ENCODE measurements at regions not wholly inside any gene's neighbourhood (a gene's known extent, or its start where the extent isn't known, plus 50 kb on each side); places are given as distances from the start of the nearest gene placed in this dataset.

GRCh38 chr3:180492047-180492446 is 109.9 kb upstream of the TTC14 start:
- TF ChIP-seq RFX5 (IDR thresholded peaks at IDR 0.05; ENCODE audit: low read length) (no peak), GATA2 (CRISPR knock-in tag; IDR thresholded peaks at IDR 0.05) (no peak), TAF1 (IDR thresholded peaks at IDR 0.05; ENCODE audit: borderline replicate concordance, low read depth, low read length) (no peak), CHD2 (IDR thresholded peaks at IDR 0.05; ENCODE audit: low read length, partially characterized antibody) (no peak), YY1 (IDR thresholded peaks at IDR 0.05; ENCODE audit: low read depth) (no peak), RCOR1 (IDR thresholded peaks at IDR 0.05; ENCODE audit: low read length) (no peak), SIN3A (IDR thresholded peaks at IDR 0.05; ENCODE audit: borderline replicate concordance, low read depth, low read length) (no peak), ELF1 (IDR thresholded peaks at IDR 0.05) (no peak), GABPA (IDR thresholded peaks at IDR 0.05; ENCODE audit: low read depth) (no peak), TCF12 (IDR thresholded peaks at IDR 0.05) (no peak), TEAD4 (IDR thresholded peaks at IDR 0.05; ENCODE audit: borderline replicate concordance, insufficient read depth) (no peak), USF1 (IDR thresholded peaks at IDR 0.05; ENCODE audit: borderline replicate concordance, low read depth) (no peak), MAX (IDR thresholded peaks at IDR 0.05; ENCODE audit: low read depth) (no peak), SMC3 (IDR thresholded peaks at IDR 0.05; ENCODE audit: low read depth, low read length) (no peak), PBX3 (IDR thresholded peaks at IDR 0.05) (no peak), CTCF (IDR thresholded peaks at IDR 0.05) (no peak), FOXJ3 (CRISPR knock-in tag; IDR thresholded peaks at IDR 0.05) (no peak), POLR2AphosphoS5 (IDR thresholded peaks at IDR 0.05; ENCODE audit: low read depth, low read length) (no peak), JUND (IDR thresholded peaks at IDR 0.05) (no peak)
- Histone ChIP-seq H2AFZ (ENCODE audit: low read depth) (no peak overlapping the region), H3K4me3 (ENCODE audit: low read depth in 2 of 2, low read length in 1 of 2) (no peak overlapping the region), H3K9me3 (no peaks in the 10 kb centered on the region), H3K27ac (ENCODE audit: low read depth in 2 of 2, low read length in 1 of 2) (no peak overlapping the region), H3K9me2 (no peaks in the 10 kb centered on the region), H3K9ac (no peak overlapping the region), H3K36me3 (replicated peaks in 1 of 2; ENCODE audit: control insufficient read depth in 1 of 2, insufficient read depth in 2 of 2, low read length in 1 of 2) (no peaks in the 10 kb centered on the region), H3K4me1 (ENCODE audit: control insufficient read depth in 1 of 2, insufficient read depth in 2 of 2, low read depth in 1 of 2, low read length in 1 of 2) (no peaks in the 10 kb centered on the region), H3F3A (replicated peaks; ENCODE audit: insufficient read depth) (no peaks in the 10 kb centered on the region), H3K4me2 (no peak overlapping the region), H4K20me1 (ENCODE audit: insufficient read depth) (no peaks in the 10 kb centered on the region), H3K79me2 (ENCODE audit: insufficient read depth) (no peaks in the 10 kb centered on the region), H3K27me3 (ENCODE audit: insufficient read depth) (no peaks in the 10 kb centered on the region)
- DNase-seq = no peak
- ChIA-PET POLR2A (no interaction called here), CTCF (no interaction called here)
- WGBS (ENCODE audit: low lambda C conversion rate) = 73% methylated on average over 1 of the region's 1 CpG

Data from SK-N-SH (cell line).